ENCODE measurements at regions not wholly inside any gene's neighbourhood (a gene's known extent, or its start where the extent isn't known, plus 50 kb on each side); places are given as distances from the start of the nearest gene placed in this dataset.
"Not testable (repeated sequence)": the region's sequence is repeated elsewhere in the genome, so short reads cannot be mapped to it uniquely, and the experiment has no call there.

- peaks cover 0 to 53% (median 15%) of the 10 kb centered on the region in 4 donors for H3K9me3 ChIP-seq
- WGBS, 2 donors = 70 to 90% methylated on average over 3 of the region's 3 CpGs
- not testable (repeated sequence) for ATAC-seq (ENCODE audit: low FRiP score in 2 of 2)
Measured at GRCh38 chr7:63856466-63856865, 142.2 kb upstream of the ZNF722 start.

GRCh38 chr7:63867127-63867526, 131.5 kb upstream of the ZNF722 start:
- no peak for DNase-seq
- no peak overlapping the region for H3K27ac ChIP-seq
- H3K4me1 ChIP-seq = no peaks in the 10 kb centered on the region
- no peaks in the 10 kb centered on the region for H3K36me3 ChIP-seq
- no peak for ATAC-seq (ENCODE audit: low FRiP score in 2 of 2)
- TF ChIP-seq POLR2A (IDR thresholded peaks at IDR 0.05) (no peak), EP300 (IDR thresholded peaks at IDR 0.05) (no peak), POLR2AphosphoS5 (IDR thresholded peaks at IDR 0.05) (no peak), CTCF (IDR thresholded peaks at IDR 0.05) (no peak)
- H3K27me3 ChIP-seq = no peaks in the 10 kb centered on the region
- peaks cover 0 to 46% (median 17%) of the 10 kb centered on the region in 4 donors for H3K9me3 ChIP-seq
- H3K4me3 ChIP-seq = no peak overlapping the region

More at GRCh38 chr7:63856466-63856865, 142.2 kb upstream of the ZNF722 start:
- not testable (repeated sequence) for DNase-seq, H3K36me3 ChIP-seq, H3K27me3 ChIP-seq, H3K4me3 ChIP-seq, H3K27ac ChIP-seq, H3K4me1 ChIP-seq

GRCh38 chr7:63874242-63874641, 124.4 kb upstream of the ZNF722 start:
- H3K27me3 ChIP-seq; H3K27ac ChIP-seq; H3K4me3 ChIP-seq; H3K4me1 ChIP-seq; H3K36me3 ChIP-seq; ATAC-seq (ENCODE audit: low FRiP score in 2 of 2): not testable (repeated sequence)
- H3K9me3 ChIP-seq = peaks cover 28 to 77% (median 52%) of the 10 kb centered on the region in 4 donors
- 94% methylated on average over 20 of the region's 30 CpGs; no CpG with 5 or more reads in 1 of the 2 donors for WGBS, 2 donors
- peak in 1 of 2 donors; percentile 75 for DNase-seq

- DNase-seq (no peak), ATAC-seq (ENCODE audit: low FRiP score in 2 of 2) (no peak)
- 85 to 86% methylated on average over 1 of the region's 1 CpG for WGBS, 2 donors
- peaks cover 31 to 82% (median 67%) of the 10 kb centered on the region in 4 donors for H3K9me3 ChIP-seq
- no peak for TF ChIP-seq EP300 (IDR thresholded peaks at IDR 0.05)
- no peak for TF ChIP-seq POLR2A (IDR thresholded peaks at IDR 0.05)
- no peak for TF ChIP-seq CTCF (IDR thresholded peaks at IDR 0.05)
- TF ChIP-seq POLR2AphosphoS5 (IDR thresholded peaks at IDR 0.05) = no peak
- H3K4me3 ChIP-seq = no peak overlapping the region
- no peaks in the 10 kb centered on the region for H3K4me1 ChIP-seq
- H3K36me3 ChIP-seq = no peaks in the 10 kb centered on the region
- no peaks in the 10 kb centered on the region for H3K27me3 ChIP-seq
- no peak overlapping the region for H3K27ac ChIP-seq
Measured at GRCh38 chr7:63876707-63877322, 121.8 kb upstream of the ZNF722 start.

- H3K27ac ChIP-seq = no peak overlapping the region
- peaks cover 0 to 85% (median 43%) of the 10 kb centered on the region in 4 donors for H3K9me3 ChIP-seq
- WGBS, 2 donors = 82 to 84% methylated on average over 5 of the region's 5 CpGs
- no peaks in the 10 kb centered on the region for H3K36me3 ChIP-seq
- ATAC-seq (ENCODE audit: low FRiP score in 2 of 2) = no peak
- DNase-seq = no peak
- no peak for TF ChIP-seq POLR2A (IDR thresholded peaks at IDR 0.05)
- no peak for TF ChIP-seq EP300 (IDR thresholded peaks at IDR 0.05)
- no peak for TF ChIP-seq CTCF (IDR thresholded peaks at IDR 0.05)
- TF ChIP-seq POLR2AphosphoS5 (IDR thresholded peaks at IDR 0.05) = no peak
- H3K4me1 ChIP-seq = no peaks in the 10 kb centered on the region
- H3K4me3 ChIP-seq = no peak overlapping the region
- H3K27me3 ChIP-seq = no peaks in the 10 kb centered on the region
Measured at GRCh38 chr7:63887031-63887430, 111.6 kb upstream of the ZNF722 start.
